H9 (cell line): ENCODE measurements at regions not wholly inside any gene's neighbourhood (a gene's known extent, or its start where the extent isn't known, plus 50 kb on each side); places are given as distances from the start of the nearest gene placed in this dataset.

ENCODE experiments used
- DNase-seq: peaks from one replicate; pipeline ENCODE4 v3.0.0-alpha.2; 2017
- H2AFZ ChIP-seq: one replicate; pipeline ENCODE4 v1.6.1; 2013; ENCODE audit warnings: mild to moderate bottlenecking, low read length, control low read depth, moderate library complexity
- H2AK5ac ChIP-seq: 2 replicates; pipeline ENCODE4 v1.6.1; 2013; ENCODE audit warnings: low read length, control low read depth, mixed read lengths; ENCODE audit not compliant: insufficient read length
- H2BK120ac ChIP-seq: one replicate; pipeline ENCODE4 v1.6.1; 2013; ENCODE audit warnings: low read depth, mild to moderate bottlenecking, low read length, control low read depth, inconsistent platforms; ENCODE audit not compliant: poor library complexity, severe bottlenecking
- H2BK12ac ChIP-seq: 2 replicates; pipeline ENCODE4 v1.6.1; 2013; ENCODE audit warnings: low read length, control low read depth, mixed read lengths, low read depth; ENCODE audit not compliant: insufficient read length
- H2BK15ac ChIP-seq: 2 replicates; pipeline ENCODE4 v1.6.1; 2013; ENCODE audit warnings: low read depth, low read length, control low read depth
- H2BK20ac ChIP-seq: one replicate; pipeline ENCODE4 v1.6.1; 2013; ENCODE audit warnings: low read depth, mild to moderate bottlenecking, low read length, control low read depth, inconsistent platforms; ENCODE audit not compliant: poor library complexity, severe bottlenecking
- H2BK5ac ChIP-seq: 2 replicates; pipeline ENCODE4 v1.6.1; 2013; ENCODE audit warnings: low read length, control low read depth, mixed read lengths; ENCODE audit not compliant: insufficient read length
- H3K14ac ChIP-seq: 2 replicates; pipeline ENCODE4 v1.6.1; 2013; ENCODE audit warnings: low read length, control low read depth; ENCODE audit not compliant: insufficient read depth
- H3K18ac ChIP-seq: 2 replicates; pipeline ENCODE4 v1.6.1; 2013; ENCODE audit warnings: low read depth, mild to moderate bottlenecking, mixed read lengths, low read length, control low read depth; ENCODE audit not compliant: insufficient read length
- H3K23ac ChIP-seq: 2 replicates; pipeline ENCODE4 v1.6.1; 2013; ENCODE audit warnings: low read length, control low read depth, mixed read lengths, low read depth; ENCODE audit not compliant: insufficient read length
- H3K23me2 ChIP-seq: 2 replicates; pipeline ENCODE4 v1.6.1; 2013; ENCODE audit warnings: low read depth, mild to moderate bottlenecking, mixed read lengths, low read length, control low read depth; ENCODE audit not compliant: insufficient read length, poor library complexity, severe bottlenecking
- H3K27ac ChIP-seq: 2 replicates; pipeline ENCODE4 v1.5.1; 2013; ENCODE audit warnings: low read length, control low read depth, mixed read lengths, low read depth; ENCODE audit not compliant: insufficient read length
- H3K27me3 ChIP-seq: 2 replicates; pipeline ENCODE4 v1.6.1; 2013; ENCODE audit warnings: low read length, control low read depth, inconsistent platforms; ENCODE audit not compliant: insufficient read depth
- H3K4ac ChIP-seq: 2 replicates; pipeline ENCODE4 v1.6.1; 2013; ENCODE audit warnings: low read depth, mild to moderate bottlenecking, control low read depth, inconsistent platforms, low read length, moderate library complexity
- H3K4me1 ChIP-seq: 2 replicates; pipeline ENCODE4 v1.6.1; 2013; ENCODE audit warnings: low read length, control low read depth, inconsistent platforms; ENCODE audit not compliant: insufficient read depth
- H3K4me2 ChIP-seq: 2 replicates; pipeline ENCODE4 v1.6.1; 2013; ENCODE audit warnings: low read length, control low read depth, mixed read lengths; ENCODE audit not compliant: insufficient read length, insufficient read depth
- H3K56ac ChIP-seq: 2 replicates; pipeline ENCODE4 v1.6.1; 2013; ENCODE audit warnings: low read depth, mild to moderate bottlenecking, mixed read lengths, low read length, control low read depth; ENCODE audit not compliant: insufficient read length
- H3K79me1 ChIP-seq: 2 replicates; pipeline ENCODE4 v1.6.1; 2013; ENCODE audit warnings: low read depth, mild to moderate bottlenecking, moderate library complexity, low read length, control low read depth, inconsistent platforms; ENCODE audit not compliant: insufficient read depth, poor library complexity, severe bottlenecking
- H3K79me2 ChIP-seq: 2 replicates; pipeline ENCODE4 v1.6.1; 2013; ENCODE audit warnings: low read length, control low read depth, inconsistent platforms; ENCODE audit not compliant: insufficient read depth
- H3K9ac ChIP-seq: 2 replicates; pipeline ENCODE4 v1.6.1; 2013; ENCODE audit warnings: low read length, control low read depth, mixed read lengths; ENCODE audit not compliant: insufficient read length; ENCODE audit errors: extremely low read depth
- H3K9me3 ChIP-seq: one replicate; pipeline ENCODE4 v1.6.1; 2013; ENCODE audit warnings: low read depth, low read length, inconsistent platforms; ENCODE audit not compliant: control insufficient read depth
- H3T11ph ChIP-seq: one replicate; pipeline ENCODE4 v1.6.1; 2013; ENCODE audit warnings: mild to moderate bottlenecking, low read length, control low read depth, inconsistent platforms
- H4K20me1 ChIP-seq: one replicate; pipeline ENCODE4 v1.6.1; 2013; ENCODE audit not compliant: control insufficient read depth, insufficient read length, insufficient read depth
- H4K5ac ChIP-seq: 2 replicates; pipeline ENCODE4 v1.6.1; 2013; ENCODE audit warnings: low read depth, mild to moderate bottlenecking, mixed read lengths, low read length, control low read depth; ENCODE audit not compliant: insufficient read length
- H4K8ac ChIP-seq: replicated peaks from 2 replicates; pipeline ENCODE4 v1.6.1; 2013; ENCODE audit warnings: low read length, control low read depth, mixed read lengths, low read depth; ENCODE audit not compliant: insufficient read length
- H4K91ac ChIP-seq: 2 replicates; pipeline ENCODE4 v1.6.1; 2013; ENCODE audit warnings: low read depth, mild to moderate bottlenecking, moderate library complexity, mixed read lengths, low read length, control low read depth; ENCODE audit not compliant: insufficient read length
- H3K27ac Mint-ChIP-seq, 3 experiments: 2 replicates in 2 of 3; 3 replicates in 1 of 3; pipeline ENCODE4 v1.8.0; 2020 to 2021; ENCODE audit warnings: mixed read lengths in 3 of 3, mild to moderate bottlenecking in 1 of 3, moderate library complexity in 1 of 3
- H3K27me3 Mint-ChIP-seq: 2 replicates; pipeline ENCODE4 v1.8.0; 2021; ENCODE audit warnings: low read depth, mild to moderate bottlenecking, moderate library complexity, mixed read lengths
- H3K36me3 Mint-ChIP-seq, 3 experiments: 2 replicates in 2 of 3; 3 replicates in 1 of 3; pipeline ENCODE4 v1.8.0; 2020 to 2021; ENCODE audit warnings: low read depth in 3 of 3, mixed read lengths in 3 of 3; ENCODE audit not compliant: insufficient read depth in 1 of 3
- H3K4me1 Mint-ChIP-seq, 2 experiments: 2 replicates each; pipeline ENCODE4 v1.8.0; 2020; ENCODE audit warnings: mixed read lengths in 2 of 2
- H3K4me3 Mint-ChIP-seq, 2 experiments: 2 replicates in 1 of 2; 3 replicates in 1 of 2; pipeline ENCODE4 v1.8.0; 2020 to 2021; ENCODE audit warnings: mild to moderate bottlenecking in 2 of 2, mixed read lengths in 2 of 2, moderate library complexity in 1 of 2
- H3K9me3 Mint-ChIP-seq, 2 experiments: 2 replicates in 1 of 2; 3 replicates in 1 of 2; pipeline ENCODE4 v1.8.0; 2020; ENCODE audit warnings: mild to moderate bottlenecking in 2 of 2, mixed read lengths in 2 of 2, moderate library complexity in 1 of 2
- WGBS: extraction: QIAGEN DNeasy Blood & Tissue Kit; methylation state at CpG from one replicate; pipeline ENCODE4 v1.1.7; 2013; ENCODE audit warnings: missing lambda C conversion rate, low lambda C conversion rate, mixed read lengths; ENCODE audit not compliant: insufficient read length; ENCODE audit errors: extremely low coverage; 5-methylcytosine and 5-hydroxymethylcytosine counted together
- TF ChIP-seq, protein P1 (sequence below): fragments of 200-600 bp; sonication (generic); conservative IDR thresholded peaks from 3 replicates; pipeline ENCODE4 v1.8.0; 2021; ENCODE audit warnings: antibody characterized with exemption, mild to moderate bottlenecking

- Histone ChIP-seq H3K4me2 (no peak overlapping the region), H4K5ac (no peak overlapping the region), H2BK5ac (no peak overlapping the region), H3K9ac (no peak overlapping the region), H2BK15ac (no peak overlapping the region), H2AK5ac (no peak overlapping the region), H3T11ph (no peak overlapping the region), H3K27ac (no peak overlapping the region), H4K20me1 (no peaks in the 10 kb centered on the region), H2BK120ac (no peak overlapping the region), H3K79me1 (no peaks in the 10 kb centered on the region), H3K56ac (no peak overlapping the region), H3K79me2 (no peaks in the 10 kb centered on the region), H2BK12ac (no peak overlapping the region), H3K14ac (no peak overlapping the region), H3K9me3 (no peaks in the 10 kb centered on the region), H3K4ac (no peak overlapping the region), H3K18ac (no peak overlapping the region), H4K8ac (no peak overlapping the region), H3K23ac (no peak overlapping the region), H3K23me2 (no peaks in the 10 kb centered on the region), H3K4me1 (no peaks in the 10 kb centered on the region), H4K91ac (no peak overlapping the region), H3K27me3 (no peaks in the 10 kb centered on the region), H2AFZ (no peak overlapping the region), H2BK20ac (no peak overlapping the region)
- TF ChIP-seq, protein P1, sequence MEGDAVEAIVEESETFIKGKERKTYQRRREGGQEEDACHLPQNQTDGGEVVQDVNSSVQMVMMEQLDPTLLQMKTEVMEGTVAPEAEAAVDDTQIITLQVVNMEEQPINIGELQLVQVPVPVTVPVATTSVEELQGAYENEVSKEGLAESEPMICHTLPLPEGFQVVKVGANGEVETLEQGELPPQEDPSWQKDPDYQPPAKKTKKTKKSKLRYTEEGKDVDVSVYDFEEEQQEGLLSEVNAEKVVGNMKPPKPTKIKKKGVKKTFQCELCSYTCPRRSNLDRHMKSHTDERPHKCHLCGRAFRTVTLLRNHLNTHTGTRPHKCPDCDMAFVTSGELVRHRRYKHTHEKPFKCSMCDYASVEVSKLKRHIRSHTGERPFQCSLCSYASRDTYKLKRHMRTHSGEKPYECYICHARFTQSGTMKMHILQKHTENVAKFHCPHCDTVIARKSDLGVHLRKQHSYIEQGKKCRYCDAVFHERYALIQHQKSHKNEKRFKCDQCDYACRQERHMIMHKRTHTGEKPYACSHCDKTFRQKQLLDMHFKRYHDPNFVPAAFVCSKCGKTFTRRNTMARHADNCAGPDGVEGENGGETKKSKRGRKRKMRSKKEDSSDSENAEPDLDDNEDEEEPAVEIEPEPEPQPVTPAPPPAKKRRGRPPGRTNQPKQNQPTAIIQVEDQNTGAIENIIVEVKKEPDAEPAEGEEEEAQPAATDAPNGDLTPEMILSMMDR: no peak
- Mint-ChIP-seq H3K4me1 (peaks cover 11 to 15% of the 10 kb centered on the region in 2 experiments), H3K27me3 (no peaks in the 10 kb centered on the region), H3K9me3 (no peaks in the 10 kb centered on the region), H3K36me3 (no peaks in the 10 kb centered on the region; a peak in 1 of 7 replicates), H3K27ac (no peak overlapping the region; a peak in 1 of 7 replicates), H3K4me3 (no peak overlapping the region)
- no CpG with 5 or more reads among the region's 2 CpGs for WGBS
- DNase-seq: no peak
Measured at GRCh38 chr16:61289141-61289540, 747.1 kb downstream of the CDH8 start.
